SH-SY5Y (cell line): ENCODE measurements at regions not wholly inside any gene's neighbourhood (a gene's known extent, or its start where the extent isn't known, plus 50 kb on each side); places are given as distances from the start of the nearest gene placed in this dataset.

ENCODE experiments used
- GATA2 ChIP-seq: IDR thresholded peaks from 2 replicates; pipeline ENCODE4 v1.6.1; 2011; ENCODE audit warnings: mild to moderate bottlenecking, low read depth, low read length
- GATA3 ChIP-seq: IDR thresholded peaks from 2 replicates; pipeline ENCODE4 v1.6.1; 2011; ENCODE audit warnings: low read depth, mild to moderate bottlenecking, low read length, moderate library complexity

DNA sequence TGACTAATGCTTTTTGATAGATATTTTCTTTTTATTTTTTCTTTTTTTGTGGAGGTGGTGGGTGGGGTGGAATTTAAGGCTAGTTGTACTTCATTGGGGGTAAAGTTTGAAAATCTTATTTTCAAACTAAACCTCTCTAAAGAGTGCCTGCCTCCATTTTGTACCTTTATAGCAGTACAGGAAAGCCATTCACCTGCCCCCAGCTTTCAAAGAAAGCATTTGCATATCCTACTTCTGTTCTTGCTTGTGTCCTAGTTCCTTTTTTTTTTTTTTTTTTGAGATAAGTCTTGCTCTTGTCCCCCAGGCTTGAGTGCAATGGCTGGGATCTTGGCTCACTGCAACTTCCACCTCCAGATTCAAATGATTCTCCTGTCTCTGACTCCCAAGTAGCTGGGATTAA, 766.2 kb upstream of the LRRC4C start:
- no peak for TF ChIP-seq GATA2
- TF ChIP-seq GATA3, result no peak
